ENCODE measurements at regions not wholly inside any gene's neighbourhood (a gene's known extent, or its start where the extent isn't known, plus 50 kb on each side); places are given as distances from the start of the nearest gene placed in this dataset.

GRCh38 chr3:72776-73175 lies 123.8 kb upstream of the CHL1 start (continued):
- TF ChIP-seq E2F5 (CRISPR knock-in tag; IDR thresholded peaks at IDR 0.05) = no peak
- TF ChIP-seq MXD4 (CRISPR knock-in tag; IDR thresholded peaks at IDR 0.05; ENCODE audit: borderline replicate concordance) = no peak

- Mint-ChIP-seq H3K4me3 (no peak overlapping the region), H3K27me3 (ENCODE audit: low read depth) (no peaks in the 10 kb centered on the region; the same call in 1 of the 2 replicates), H3K27ac (no peak overlapping the region), H3K9me3 (peaks cover 90% of the 10 kb centered on the region), H3K4me1 (no peaks in the 10 kb centered on the region), H3K36me3 (peaks cover 82% of the 10 kb centered on the region)
- no peak for ATAC-seq
- no peak for DNase-seq (ENCODE audit: low spot score)
- CTCF ChIA-PET = no interaction called here
- POLR2A ChIA-PET = no interaction called here
- no peak for TF ChIP-seq FOXP1 (CRISPR knock-in tag; IDR thresholded peaks at IDR 0.05; ENCODE audit: borderline replicate concordance)
- TF ChIP-seq CBFB (CRISPR knock-in tag; IDR thresholded peaks at IDR 0.05; ENCODE audit: low read depth) = no peak
- TF ChIP-seq E2F1 (CRISPR knock-in tag; IDR thresholded peaks at IDR 0.05) = no peak
- TF ChIP-seq FOXP4 (CRISPR knock-in tag; IDR thresholded peaks at IDR 0.05) = no peak
- no peak for TF ChIP-seq KAT7 (CRISPR knock-in tag; IDR thresholded peaks at IDR 0.05; ENCODE audit: borderline replicate concordance)
- TF ChIP-seq ZNF512 (CRISPR knock-in tag; IDR thresholded peaks at IDR 0.05; ENCODE audit: borderline replicate concordance) = no peak
- no peak for TF ChIP-seq ZNF263 (CRISPR knock-in tag; IDR thresholded peaks at IDR 0.05; ENCODE audit: low read depth)
- no peak for TF ChIP-seq SMAD4 (CRISPR knock-in tag; IDR thresholded peaks at IDR 0.05)
- no peak for TF ChIP-seq NR1H2 (CRISPR knock-in tag; IDR thresholded peaks at IDR 0.05)
- no peak for TF ChIP-seq RELA (CRISPR knock-in tag; IDR thresholded peaks at IDR 0.05; ENCODE audit: borderline replicate concordance)
- TF ChIP-seq TEAD4 (CRISPR knock-in tag; IDR thresholded peaks at IDR 0.05) = no peak
- no peak for TF ChIP-seq SMAD3 (CRISPR knock-in tag; IDR thresholded peaks at IDR 0.05; ENCODE audit: borderline replicate concordance)
Observed at GRCh38 chr3:73271-73670, 123.3 kb upstream of the CHL1 start.

- peaks cover 95% of the 10 kb centered on the region for H3K9me3 Mint-ChIP-seq
- no peaks in the 10 kb centered on the region for H3K4me1 Mint-ChIP-seq
- no peaks in the 10 kb centered on the region; the same call in 1 of the 2 replicates for H3K27me3 Mint-ChIP-seq (ENCODE audit: low read depth)
- ChIA-PET CTCF (no interaction called here), POLR2A (no interaction called here)
- H3K4me3 Mint-ChIP-seq = no peak overlapping the region
- no peak overlapping the region for H3K27ac Mint-ChIP-seq
- DNase-seq (ENCODE audit: low spot score) (no peak), ATAC-seq (no peak)
- peaks cover 90% of the 10 kb centered on the region for H3K36me3 Mint-ChIP-seq
- TF ChIP-seq IRF1 (CRISPR knock-in tag; IDR thresholded peaks at IDR 0.05) = no peak
- TF ChIP-seq EMX1 (CRISPR knock-in tag; IDR thresholded peaks at IDR 0.05) = no peak
- no peak for TF ChIP-seq ZNF671 (CRISPR knock-in tag; IDR thresholded peaks at IDR 0.05)
- no peak for TF ChIP-seq ZSCAN18 (CRISPR knock-in tag; IDR thresholded peaks at IDR 0.05)
- TF ChIP-seq NR3C1 (CRISPR knock-in tag; conservative IDR thresholded peaks at IDR 0.05; ENCODE audit: low read depth) = no peak
- no peak for TF ChIP-seq CREB1 (CRISPR knock-in tag; IDR thresholded peaks at IDR 0.05)
- TF ChIP-seq JUN (CRISPR knock-in tag; IDR thresholded peaks at IDR 0.05) = no peak
- TF ChIP-seq AR (CRISPR knock-in tag; IDR thresholded peaks at IDR 0.05) = no peak
- TF ChIP-seq ATF3 (CRISPR knock-in tag; conservative IDR thresholded peaks at IDR 0.05) = no peak
Observed at GRCh38 chr3:74676-75243, 121.8 kb upstream of the CHL1 start.
